Neuronal stem cell (in vitro differentiated cells): ENCODE measurements at regions not wholly inside any gene's neighbourhood (a gene's known extent, or its start where the extent isn't known, plus 50 kb on each side); places are given as distances from the start of the nearest gene placed in this dataset.

ENCODE experiments used
- DNase-seq: peaks from one replicate; pipeline ENCODE4 v3.0.0-alpha.2; 2013; ENCODE audit warnings: low spot score
- H2AFZ ChIP-seq: one replicate; pipeline ENCODE4 v1.6.1; 2013; ENCODE audit warnings: mild to moderate bottlenecking, low read length, inconsistent platforms
- H2AK5ac ChIP-seq: 2 replicates; pipeline ENCODE4 v1.6.1; 2013; ENCODE audit warnings: low read depth, mild to moderate bottlenecking, inconsistent platforms, low read length, moderate library complexity, mixed read lengths
- H2BK120ac ChIP-seq: 2 replicates; pipeline ENCODE4 v1.6.1; 2013; ENCODE audit warnings: low read depth, mild to moderate bottlenecking, inconsistent platforms, low read length, moderate library complexity, mixed read lengths
- H2BK12ac ChIP-seq: one replicate; pipeline ENCODE4 v1.6.1; 2013; ENCODE audit warnings: low read length, inconsistent platforms
- H2BK15ac ChIP-seq: 2 replicates; pipeline ENCODE4 v1.6.1; 2013; ENCODE audit warnings: mild to moderate bottlenecking, low read length, inconsistent platforms, mixed read lengths
- H2BK5ac ChIP-seq: one replicate; pipeline ENCODE4 v1.6.1; 2013; ENCODE audit warnings: inconsistent platforms, mild to moderate bottlenecking, low read length, moderate library complexity
- H3K14ac ChIP-seq: one replicate; pipeline ENCODE4 v1.6.1; 2013; ENCODE audit warnings: low read length, inconsistent platforms
- H3K18ac ChIP-seq: 2 replicates; pipeline ENCODE4 v1.6.1; 2013; ENCODE audit warnings: low read length, inconsistent platforms
- H3K23ac ChIP-seq: 2 replicates; pipeline ENCODE4 v1.6.1; 2013; ENCODE audit warnings: low read depth, mild to moderate bottlenecking, mixed read lengths, low read length, inconsistent platforms; ENCODE audit not compliant: poor library complexity
- H3K27ac ChIP-seq: replicated peaks from 3 replicates; pipeline ENCODE4 v1.5.1; 2013; ENCODE audit warnings: low read length, inconsistent platforms
- H3K27me3 ChIP-seq, 3 experiments: 2 replicates each; pipeline ENCODE4 v1.6.1; 2013; ENCODE audit warnings: low read length in 3 of 3, mild to moderate bottlenecking in 2 of 3, inconsistent platforms in 1 of 3, low read depth in 1 of 3, mixed read lengths in 1 of 3, moderate library complexity in 1 of 3; ENCODE audit not compliant: control insufficient read depth in 3 of 3, insufficient read depth in 3 of 3
- H3K36me3 ChIP-seq, 2 donors: replicated peaks in 1 of 2; 2 replicates each; pipeline ENCODE4 v1.6.1; 2013; ENCODE audit warnings: low read length in 2 of 2; ENCODE audit not compliant: control insufficient read depth in 2 of 2, insufficient read depth in 2 of 2
- H3K4ac ChIP-seq: 2 replicates; pipeline ENCODE4 v1.6.1; 2013; ENCODE audit warnings: inconsistent platforms, mild to moderate bottlenecking, low read length, moderate library complexity
- H3K4me1 ChIP-seq, 2 donors: 1 replicate in 1 of 2; 2 replicates in 1 of 2; pipeline ENCODE4 v1.6.1; 2013; ENCODE audit warnings: low read length in 2 of 2, low read depth in 1 of 2; ENCODE audit not compliant: control insufficient read depth in 2 of 2, insufficient read depth in 1 of 2
- H3K4me2 ChIP-seq: one replicate; pipeline ENCODE4 v1.6.1; 2013; ENCODE audit warnings: mild to moderate bottlenecking, low read length, inconsistent platforms; ENCODE audit not compliant: insufficient read depth, poor library complexity, severe bottlenecking
- H3K4me3 ChIP-seq, 2 donors: 2 replicates each; pipeline ENCODE4 v1.5.1; 2013; ENCODE audit warnings: low read length in 2 of 2, mild to moderate bottlenecking in 2 of 2, inconsistent platforms in 1 of 2, moderate library complexity in 1 of 2
- H3K79me1 ChIP-seq: one replicate; pipeline ENCODE4 v1.6.1; 2013; ENCODE audit warnings: low read depth, mild to moderate bottlenecking, inconsistent platforms, low read length, moderate library complexity
- H3K9ac ChIP-seq: one replicate; pipeline ENCODE4 v1.6.1; 2013; ENCODE audit warnings: mild to moderate bottlenecking, low read depth, low read length, inconsistent platforms; ENCODE audit not compliant: poor library complexity
- H3K9me3 ChIP-seq, 2 donors: replicated peaks in 1 of 2; 2 replicates each; pipeline versions ENCODE3 to v1.6.1; 2013; ENCODE audit warnings: low read length in 2 of 2, mild to moderate bottlenecking in 2 of 2, inconsistent platforms in 1 of 2, low read depth in 1 of 2, mixed read lengths in 1 of 2, moderate library complexity in 1 of 2; ENCODE audit not compliant: control insufficient read depth in 2 of 2, insufficient read depth in 1 of 2
- H4K8ac ChIP-seq: one replicate; pipeline ENCODE4 v1.6.1; 2013; ENCODE audit warnings: low read depth, mild to moderate bottlenecking, inconsistent platforms, low read length, moderate library complexity
- H4K91ac ChIP-seq: one replicate; pipeline ENCODE4 v1.6.1; 2013; ENCODE audit warnings: low read length, low read depth, mild to moderate bottlenecking, inconsistent platforms; ENCODE audit not compliant: poor library complexity
- WGBS, 2 donors: extraction: QIAGEN DNeasy Blood & Tissue Kit; methylation state at CpG; one replicate each; pipeline ENCODE4 v1.1.7; 2013; ENCODE audit warnings: missing lambda C conversion rate in 2 of 2, mixed read lengths in 1 of 2; ENCODE audit not compliant: insufficient read length in 2 of 2, insufficient replicate concordance in 1 of 2; ENCODE audit errors: extremely low coverage in 2 of 2; 5-methylcytosine and 5-hydroxymethylcytosine counted together

- Histone ChIP-seq H3K4me2 (no peak overlapping the region), H3K18ac (no peak overlapping the region), H3K4me3 (no peak overlapping the region), H3K27ac (no peak overlapping the region), H3K4ac (no peak overlapping the region), H3K27me3 (no peaks in the 10 kb centered on the region), H2BK12ac (no peak overlapping the region), H3K36me3 (peaks cover 6 to 27% of the 10 kb centered on the region in 2 donors), H2BK120ac (no peak overlapping the region), H3K9me3 (no peaks in the 10 kb centered on the region), H3K14ac (no peak overlapping the region), H3K23ac (no peak overlapping the region), H3K79me1 (no peaks in the 10 kb centered on the region), H2AK5ac (no peak overlapping the region), H2BK5ac (no peak overlapping the region), H3K4me1 (no peaks in the 10 kb centered on the region), H4K91ac (no peak overlapping the region), H3K9ac (no peak overlapping the region), H2BK15ac (no peak overlapping the region), H2AFZ (no peak overlapping the region), H4K8ac (no peak overlapping the region)
- no CpG with 5 or more reads among the region's 8 CpGs for WGBS, 2 donors
- DNase-seq: no peak
These were observed 237.4 kb upstream of the RGS6 start for GRCh38 chr14:71694591-71695530.

- H3K9me3 ChIP-seq: no peaks in the 10 kb centered on the region
- H3K4ac ChIP-seq: no peak overlapping the region
- no peaks in the 10 kb centered on the region for H3K79me1 ChIP-seq
- no peaks in the 10 kb centered on the region for H3K4me1 ChIP-seq
- no peak overlapping the region for H3K27ac ChIP-seq
- no peak overlapping the region for H2BK12ac ChIP-seq
- no peak overlapping the region for H3K23ac ChIP-seq
- H3K4me3 ChIP-seq: no peak overlapping the region
- DNase-seq: no peak
- H3K9ac ChIP-seq: no peak overlapping the region
- WGBS, 2 donors: no CpG with 5 or more reads among the region's 6 CpGs
- H3K27me3 ChIP-seq: no peaks in the 10 kb centered on the region
- H2BK120ac ChIP-seq: no peak overlapping the region
- H3K4me2 ChIP-seq: no peak overlapping the region
- H3K14ac ChIP-seq: no peak overlapping the region
- H2BK15ac ChIP-seq: no peak overlapping the region
- H2AFZ ChIP-seq: no peak overlapping the region
- no peak overlapping the region for H4K8ac ChIP-seq
- H3K36me3 ChIP-seq: peaks cover 5 to 29% of the 10 kb centered on the region in 2 donors
- no peak overlapping the region for H4K91ac ChIP-seq
- no peak overlapping the region for H2AK5ac ChIP-seq
- H3K18ac ChIP-seq: no peak overlapping the region
- no peak overlapping the region for H2BK5ac ChIP-seq
These were observed 236.4 kb upstream of the RGS6 start for GRCh38 chr14:71695611-71696350.

GRCh38 chr14:71698027-71698426 is 234.2 kb upstream of the RGS6 start:
- no peak overlapping the region for H3K4ac ChIP-seq
- H3K18ac ChIP-seq: no peak overlapping the region
- H3K14ac ChIP-seq: no peak overlapping the region
- H2BK12ac ChIP-seq: no peak overlapping the region
- H4K8ac ChIP-seq: no peak overlapping the region
- H2BK5ac ChIP-seq: no peak overlapping the region
- H2BK15ac ChIP-seq: no peak overlapping the region
- no peaks in the 10 kb centered on the region for H3K79me1 ChIP-seq
- H4K91ac ChIP-seq: no peak overlapping the region
- peaks cover 2 to 25% of the 10 kb centered on the region in 2 donors for H3K36me3 ChIP-seq
- WGBS, 2 donors: no CpG with 5 or more reads among the region's 4 CpGs
- no peak overlapping the region for H3K27ac ChIP-seq
- H2AK5ac ChIP-seq: no peak overlapping the region
- H3K4me2 ChIP-seq: no peak overlapping the region
- no peak overlapping the region for H3K23ac ChIP-seq
- no peak overlapping the region for H3K4me3 ChIP-seq
- H3K9me3 ChIP-seq: no peaks in the 10 kb centered on the region
- DNase-seq: no peak
- no peak overlapping the region for H3K9ac ChIP-seq
- H3K27me3 ChIP-seq: no peaks in the 10 kb centered on the region
- no peak overlapping the region for H2BK120ac ChIP-seq
- peaks cover 0 to 3% of the 10 kb centered on the region in 2 donors for H3K4me1 ChIP-seq
- H2AFZ ChIP-seq: no peak overlapping the region

GRCh38 chr14:71698673-71699072 is 233.6 kb upstream of the RGS6 start:
- H3K18ac ChIP-seq: no peak overlapping the region
- H4K91ac ChIP-seq: no peak overlapping the region
- H2BK5ac ChIP-seq: no peak overlapping the region
- peaks cover 2 to 25% of the 10 kb centered on the region in 2 donors for H3K36me3 ChIP-seq
- no peak overlapping the region for H2AFZ ChIP-seq
- no peak overlapping the region for H3K23ac ChIP-seq
- H2BK12ac ChIP-seq: no peak overlapping the region
- H2AK5ac ChIP-seq: no peak overlapping the region
- no peak overlapping the region for H3K4ac ChIP-seq
- H3K9ac ChIP-seq: no peak overlapping the region
- no peak overlapping the region for H4K8ac ChIP-seq
- no peak overlapping the region for H2BK15ac ChIP-seq
- H3K79me1 ChIP-seq: no peaks in the 10 kb centered on the region
- H3K27me3 ChIP-seq: no peaks in the 10 kb centered on the region
- H3K9me3 ChIP-seq: no peaks in the 10 kb centered on the region
- H2BK120ac ChIP-seq: no peak overlapping the region
- peaks cover 6 to 8% of the 10 kb centered on the region in 2 donors for H3K4me1 ChIP-seq
- no peak overlapping the region for H3K27ac ChIP-seq
- no CpG with 5 or more reads among the region's 4 CpGs for WGBS, 2 donors
- no peak overlapping the region for H3K14ac ChIP-seq
- no peak overlapping the region for H3K4me3 ChIP-seq
- DNase-seq: no peak
- no peak overlapping the region for H3K4me2 ChIP-seq
